Immature natural killer cell (primary cell): ENCODE measurements at regions not wholly inside any gene's neighbourhood (a gene's known extent, or its start where the extent isn't known, plus 50 kb on each side); places are given as distances from the start of the nearest gene placed in this dataset.

ENCODE experiments used
- DNase-seq, 3 donors: peaks; one replicate each; pipeline ENCODE4 v3.0.0; 2022; ENCODE audit warnings: mixed read lengths in 1 of 3
- H3K27ac Mint-ChIP-seq, 6 donors: one replicate each; pipeline ENCODE4 v1.8.0; 2020; ENCODE audit warnings: mixed read lengths in 6 of 6, mild to moderate bottlenecking in 5 of 6, inconsistent platforms in 4 of 6, moderate library complexity in 3 of 6
- H3K27me3 Mint-ChIP-seq, 3 donors: one replicate each; pipeline ENCODE4 v1.8.0; 2020 to 2021; ENCODE audit warnings: low read depth in 3 of 3, mild to moderate bottlenecking in 3 of 3, mixed read lengths in 3 of 3, moderate library complexity in 3 of 3, inconsistent platforms in 1 of 3
- H3K36me3 Mint-ChIP-seq, 3 donors: one replicate each; pipeline ENCODE4 v1.8.0; 2020; ENCODE audit warnings: mixed read lengths in 3 of 3, inconsistent platforms in 2 of 3, mild to moderate bottlenecking in 2 of 3
- H3K4me1 Mint-ChIP-seq, 2 donors: one replicate each; pipeline ENCODE4 v1.8.0; 2020; ENCODE audit warnings: inconsistent platforms in 2 of 2, mild to moderate bottlenecking in 2 of 2, mixed read lengths in 2 of 2, moderate library complexity in 1 of 2
- H3K4me3 Mint-ChIP-seq, 5 donors: one replicate each; pipeline ENCODE4 v1.8.0; 2020; ENCODE audit warnings: mild to moderate bottlenecking in 5 of 5, mixed read lengths in 5 of 5, inconsistent platforms in 3 of 5, moderate library complexity in 3 of 5
- H3K9me3 Mint-ChIP-seq, 6 donors: one replicate each; pipeline ENCODE4 v1.8.0; 2020; ENCODE audit warnings: mild to moderate bottlenecking in 6 of 6, mixed read lengths in 6 of 6, inconsistent platforms in 4 of 6, moderate library complexity in 3 of 6

DNA sequence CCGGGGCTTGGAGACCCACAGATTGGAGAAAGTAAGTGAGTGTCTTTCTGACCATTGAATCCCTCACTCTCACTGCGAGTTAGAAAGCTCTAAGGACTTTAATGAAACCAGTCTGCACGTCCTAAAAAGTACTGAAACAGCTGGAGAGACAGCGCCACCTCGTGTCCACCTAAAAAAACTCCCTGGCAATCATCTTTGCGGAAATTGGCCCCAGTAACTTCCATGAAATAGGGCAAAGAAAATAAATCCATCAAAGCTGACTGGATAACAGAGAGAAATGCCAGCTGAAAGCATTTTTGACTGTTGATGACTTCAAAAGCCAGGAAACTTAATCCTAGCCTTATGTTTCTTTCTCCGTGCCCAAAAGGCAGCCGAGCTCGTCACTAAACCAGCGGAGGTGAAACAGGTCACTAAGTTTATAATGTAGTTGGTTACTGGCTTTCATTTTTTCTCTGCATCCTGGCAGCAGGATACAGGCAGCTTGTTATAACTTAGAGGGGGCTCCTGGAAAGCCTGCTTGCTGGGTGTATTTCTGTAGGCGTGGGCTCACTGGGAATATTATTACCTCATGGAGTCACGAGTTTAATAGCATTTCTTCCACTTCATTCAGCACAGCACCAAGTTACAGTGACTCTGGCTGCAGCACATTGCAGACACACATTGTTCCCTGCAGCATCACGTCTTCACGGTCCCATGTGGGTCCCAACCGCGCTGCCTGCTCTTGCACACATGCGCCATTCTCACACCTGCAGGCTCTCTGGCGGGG is 266.5 kb downstream of the HRH4 start:
- Mint-ChIP-seq H3K9me3 (no peaks in the 10 kb centered on the region), H3K4me1 (no peaks in the 10 kb centered on the region), H3K4me3 (no peak overlapping the region), H3K27ac (no peak overlapping the region), H3K27me3 (peaks cover 0 to 13% (median 3%) of the 10 kb centered on the region in 3 donors), H3K36me3 (no peaks in the 10 kb centered on the region)
- peak; percentile 32 to 46 (median 42) for DNase-seq

DNA sequence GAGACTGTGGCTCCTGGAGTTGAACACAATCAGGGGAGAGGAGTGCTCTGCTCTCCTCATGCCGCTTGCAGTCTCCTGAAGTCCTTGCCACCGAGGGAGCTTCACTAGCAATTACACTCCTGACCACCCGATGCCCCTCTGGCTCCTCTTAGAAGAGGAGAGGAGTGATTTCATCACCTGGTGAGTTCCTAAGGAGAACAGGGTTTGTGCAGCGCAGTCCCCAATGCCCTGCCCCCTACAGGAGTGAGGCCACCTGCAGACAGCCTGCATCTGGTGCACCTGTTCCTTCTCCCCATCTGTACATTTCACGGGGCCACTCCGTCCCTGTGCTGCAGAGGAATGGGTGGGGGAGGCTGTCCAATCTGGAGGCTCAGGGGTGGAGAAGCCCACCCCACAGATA is 267.2 kb downstream of the HRH4 start:
- no peak overlapping the region for H3K27ac Mint-ChIP-seq
- no peaks in the 10 kb centered on the region for H3K36me3 Mint-ChIP-seq
- H3K4me3 Mint-ChIP-seq: no peak overlapping the region
- DNase-seq: no peak
- no peaks in the 10 kb centered on the region for H3K4me1 Mint-ChIP-seq
- H3K27me3 Mint-ChIP-seq: peaks cover 2 to 13% (median 3%) of the 10 kb centered on the region in 3 donors
- no peaks in the 10 kb centered on the region for H3K9me3 Mint-ChIP-seq

DNA sequence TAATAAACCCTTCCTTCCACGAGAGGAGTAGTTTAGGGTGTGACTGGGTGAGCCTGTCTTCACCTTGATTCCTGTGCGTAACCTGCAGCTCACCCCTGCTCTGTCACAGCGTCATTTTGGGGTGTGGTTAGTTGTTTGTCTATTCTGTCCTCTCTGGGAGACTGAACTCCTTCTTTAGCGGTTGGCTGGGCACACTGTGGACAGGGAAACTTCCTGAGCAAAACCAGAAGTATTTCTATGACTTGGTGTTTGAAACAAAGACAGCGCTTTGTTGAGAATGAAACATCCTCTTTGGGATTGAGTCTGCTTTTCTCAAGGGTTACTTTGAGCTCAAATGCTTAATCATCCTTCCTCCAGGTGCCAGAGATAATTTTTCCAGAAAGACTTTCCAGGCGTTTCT is 270.7 kb downstream of the HRH4 start:
- H3K27me3 Mint-ChIP-seq: peaks cover 2 to 6% (median 3%) of the 10 kb centered on the region in 3 donors
- no peaks in the 10 kb centered on the region for H3K36me3 Mint-ChIP-seq

DNA sequence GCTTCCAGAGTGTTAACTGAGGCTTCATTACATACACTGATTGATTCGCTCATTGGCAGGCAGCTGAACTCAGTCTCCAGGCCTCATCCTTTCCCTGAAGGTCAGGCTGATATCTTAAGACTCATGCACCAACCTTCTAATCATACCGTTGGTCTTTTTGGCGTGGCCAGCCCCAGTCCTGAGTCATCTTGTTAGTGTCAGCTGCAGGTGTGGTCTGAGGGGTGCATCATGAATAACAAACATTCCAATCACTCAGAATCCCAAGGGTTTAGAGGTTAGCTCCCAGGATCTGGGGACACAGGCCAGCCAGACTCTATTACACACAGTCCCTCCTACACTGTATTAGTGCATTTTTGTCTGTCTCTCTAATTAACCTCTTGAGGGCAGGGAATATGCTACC is 271.5 kb downstream of the HRH4 start:
- Mint-ChIP-seq H3K27me3 (peaks cover 2 to 5% (median 3%) of the 10 kb centered on the region in 3 donors), H3K9me3 (no peaks in the 10 kb centered on the region), H3K36me3 (no peaks in the 10 kb centered on the region), H3K4me1 (no peaks in the 10 kb centered on the region), H3K4me3 (no peak overlapping the region), H3K27ac (no peak overlapping the region)
- no peak for DNase-seq

More for the DNA sequence above, 270.7 kb downstream of the HRH4 start:
- no peak overlapping the region for H3K4me3 Mint-ChIP-seq
- no peaks in the 10 kb centered on the region for H3K4me1 Mint-ChIP-seq
- no peak overlapping the region for H3K27ac Mint-ChIP-seq
- no peaks in the 10 kb centered on the region for H3K9me3 Mint-ChIP-seq
- no peak for DNase-seq

DNA sequence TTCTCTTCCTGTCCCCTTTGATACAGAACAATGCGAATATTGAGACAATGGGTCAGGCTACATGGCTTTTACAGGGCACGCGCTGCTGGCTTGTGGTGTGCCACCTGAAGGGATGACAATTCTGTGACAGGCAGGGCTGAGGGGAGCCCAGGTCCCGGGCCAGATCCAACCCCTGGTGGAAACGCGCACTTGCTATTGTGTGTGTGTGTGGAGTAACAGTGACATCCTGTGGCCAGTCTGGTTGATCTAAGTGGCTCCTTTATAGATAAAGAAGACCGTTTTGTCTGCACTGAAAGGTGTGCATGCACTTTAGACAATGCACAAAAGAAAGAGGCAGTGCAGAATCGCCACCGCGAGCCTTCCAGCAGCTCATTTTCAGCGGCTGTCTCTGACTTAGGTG is 273.6 kb downstream of the HRH4 start:
- no peak for DNase-seq
- Mint-ChIP-seq H3K27ac (no peak overlapping the region), H3K9me3 (no peaks in the 10 kb centered on the region), H3K36me3 (no peaks in the 10 kb centered on the region), H3K4me3 (no peak overlapping the region), H3K27me3 (peaks cover 2 to 3% (median 2%) of the 10 kb centered on the region in 3 donors), H3K4me1 (no peaks in the 10 kb centered on the region)

DNA sequence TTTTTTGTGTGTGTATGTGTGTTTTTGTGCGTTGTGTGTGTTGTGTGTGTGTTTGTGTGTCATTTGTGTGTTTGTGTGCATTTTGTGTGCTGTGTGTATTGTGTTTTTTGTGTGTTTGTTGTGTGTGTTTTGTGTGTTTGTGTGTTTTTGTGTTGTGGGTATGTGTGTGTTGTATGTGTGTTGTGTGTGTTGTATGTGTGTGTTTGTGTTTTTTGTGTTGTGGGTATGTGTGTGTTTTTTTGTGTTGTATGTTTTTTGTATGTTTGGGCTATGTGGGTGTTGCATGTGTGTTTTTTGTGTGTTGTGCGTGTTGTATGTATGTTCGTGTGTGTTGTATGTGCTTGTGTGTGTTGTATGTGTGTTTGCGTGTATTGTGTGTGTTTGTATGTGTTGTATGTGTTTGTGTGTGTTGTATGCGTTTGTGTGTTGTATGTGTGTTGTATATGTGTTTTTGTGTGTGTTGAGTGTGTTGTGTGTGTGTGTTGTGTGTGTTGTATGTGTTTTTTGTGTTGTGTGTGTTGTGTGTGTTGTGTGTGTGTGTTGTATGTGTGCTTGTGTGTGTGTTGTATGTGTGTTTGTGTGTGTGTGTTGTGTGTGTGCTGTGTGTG is 275.3 kb downstream of the HRH4 start:
- Mint-ChIP-seq H3K27ac (no peak overlapping the region), H3K4me1 (no peaks in the 10 kb centered on the region), H3K9me3 (no peaks in the 10 kb centered on the region), H3K27me3 (peaks cover 0 to 2% (median 0%) of the 10 kb centered on the region in 3 donors), H3K36me3 (no peaks in the 10 kb centered on the region), H3K4me3 (no peak overlapping the region)
- DNase-seq: no peak

DNA sequence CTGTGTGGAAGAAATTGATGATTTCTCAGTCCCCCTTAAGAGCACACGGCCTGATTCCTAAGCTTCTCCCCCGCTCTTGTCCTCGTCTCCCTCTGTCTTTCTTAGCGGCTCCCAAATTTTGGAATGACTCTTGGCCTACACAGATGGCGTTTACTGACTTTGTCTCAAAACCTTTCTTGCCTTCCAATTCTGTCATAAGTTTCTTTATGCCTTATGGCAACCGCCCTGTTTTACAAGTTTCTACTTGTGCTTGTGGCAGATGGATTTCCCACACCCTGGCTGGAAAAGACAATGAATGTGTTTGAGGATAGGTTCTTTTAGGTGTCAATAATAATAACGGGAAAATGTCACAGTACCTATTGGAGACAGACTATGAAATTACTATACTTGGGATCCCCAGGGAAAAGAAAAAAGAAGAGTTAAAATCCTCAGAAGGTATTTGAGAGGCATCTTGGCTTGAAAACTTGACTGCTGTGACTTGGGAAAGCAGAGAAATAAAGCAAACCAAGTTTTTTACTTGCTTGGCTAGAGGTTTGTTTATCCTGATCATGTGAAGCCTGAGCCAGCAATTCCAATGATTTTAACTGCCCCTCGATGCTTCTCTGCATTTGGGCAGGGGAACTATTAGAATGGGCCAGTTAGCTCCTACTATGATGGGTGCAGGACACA is 276.4 kb downstream of the HRH4 start:
- Mint-ChIP-seq H3K9me3 (no peaks in the 10 kb centered on the region), H3K27ac (no peak overlapping the region), H3K4me1 (no peaks in the 10 kb centered on the region), H3K27me3 (peaks cover 0 to 2% (median 0%) of the 10 kb centered on the region in 3 donors), H3K4me3 (no peak overlapping the region), H3K36me3 (no peaks in the 10 kb centered on the region)
- no peak for DNase-seq

DNA sequence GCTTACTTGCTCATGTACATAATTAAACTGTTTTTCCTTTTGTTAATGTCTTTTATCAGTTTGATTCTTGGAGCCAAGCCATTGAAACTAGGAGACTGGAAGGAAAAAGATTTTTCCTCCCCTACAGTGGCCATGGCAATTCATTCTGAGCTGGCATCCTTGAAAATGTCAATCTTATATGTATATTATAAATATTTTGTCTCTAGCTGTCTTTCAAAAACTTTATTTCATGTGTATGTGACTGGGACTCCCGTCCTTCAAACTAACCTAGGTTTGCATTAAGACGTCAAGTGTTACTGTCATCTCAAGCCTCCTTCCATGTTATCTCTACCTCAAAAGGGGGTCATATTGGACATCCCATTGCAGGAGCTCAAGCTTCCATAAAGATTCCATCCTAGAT is 280.4 kb downstream of the HRH4 start:
- no peaks in the 10 kb centered on the region for H3K27me3 Mint-ChIP-seq
- H3K27ac Mint-ChIP-seq: no peak overlapping the region
- H3K4me1 Mint-ChIP-seq: no peaks in the 10 kb centered on the region
- no peak overlapping the region for H3K4me3 Mint-ChIP-seq
- H3K9me3 Mint-ChIP-seq: peaks cover 0 to 2% (median 0%) of the 10 kb centered on the region in 6 donors
- no peaks in the 10 kb centered on the region for H3K36me3 Mint-ChIP-seq
- DNase-seq: no peak

DNA sequence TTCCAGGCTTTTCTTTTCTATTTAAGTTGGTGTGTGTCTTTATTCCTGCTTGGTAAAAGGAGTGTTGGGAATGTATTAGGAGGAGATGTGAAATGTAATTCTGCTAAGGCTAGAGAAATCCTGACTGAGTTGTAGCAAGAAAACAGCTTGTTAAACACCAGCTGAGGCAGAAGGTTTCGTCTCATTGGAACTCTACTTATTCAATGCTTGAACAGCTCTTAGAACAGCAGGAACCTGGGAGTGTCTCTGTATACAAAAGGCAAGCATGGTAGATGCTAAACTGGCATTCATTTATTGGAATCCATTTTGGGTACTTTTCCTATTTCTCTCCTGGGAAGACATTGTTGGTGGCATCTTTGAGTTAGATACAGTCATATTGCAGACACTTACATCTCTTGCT is 280.9 kb downstream of the HRH4 start:
- peaks cover 0 to 2% (median 0%) of the 10 kb centered on the region in 6 donors for H3K9me3 Mint-ChIP-seq
- H3K27me3 Mint-ChIP-seq: no peaks in the 10 kb centered on the region
- no peak for DNase-seq
- no peak overlapping the region for H3K27ac Mint-ChIP-seq
- H3K4me3 Mint-ChIP-seq: no peak overlapping the region
- no peaks in the 10 kb centered on the region for H3K4me1 Mint-ChIP-seq
- H3K36me3 Mint-ChIP-seq: no peaks in the 10 kb centered on the region

DNA sequence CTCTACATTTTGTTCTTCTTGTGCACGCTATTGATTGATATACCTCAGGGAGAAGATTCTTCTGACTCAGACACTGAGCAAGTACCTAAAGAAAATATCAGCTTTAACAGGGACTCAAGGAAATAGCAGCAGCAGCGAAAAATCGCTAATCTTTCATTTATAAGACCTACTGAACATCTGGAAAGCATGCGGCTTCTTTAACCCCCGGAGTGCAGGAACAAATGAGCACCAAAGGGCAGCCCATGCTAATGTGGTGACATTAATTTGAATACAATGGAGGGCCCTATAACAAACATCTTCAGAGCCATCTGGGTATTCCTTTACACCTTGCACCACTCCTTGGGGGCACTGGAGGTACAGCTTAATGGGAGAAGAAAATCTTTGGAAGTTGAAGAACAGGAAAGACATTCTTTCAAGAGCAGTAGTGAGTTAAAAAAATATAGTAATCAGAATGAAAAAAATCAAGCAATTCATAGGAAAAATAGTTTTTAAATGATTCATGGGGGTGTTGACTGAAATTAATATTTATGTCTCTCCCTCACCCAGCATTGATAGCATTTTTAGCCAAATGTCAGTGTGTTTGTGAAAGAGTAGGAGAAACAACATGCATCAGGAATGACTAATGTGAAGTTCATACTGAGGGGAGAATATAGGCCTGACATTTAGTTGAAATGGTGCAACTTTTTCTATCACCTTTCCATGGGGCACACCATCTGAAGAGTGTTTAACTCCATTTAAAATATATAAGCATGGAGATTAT is 281.7 kb downstream of the HRH4 start:
- no peaks in the 10 kb centered on the region for H3K27me3 Mint-ChIP-seq
- peaks cover 0 to 5% (median 0%) of the 10 kb centered on the region in 6 donors for H3K9me3 Mint-ChIP-seq
- H3K36me3 Mint-ChIP-seq: no peaks in the 10 kb centered on the region
- no peaks in the 10 kb centered on the region for H3K4me1 Mint-ChIP-seq
- DNase-seq: no peak
- H3K4me3 Mint-ChIP-seq: no peak overlapping the region
- no peak overlapping the region for H3K27ac Mint-ChIP-seq

DNA sequence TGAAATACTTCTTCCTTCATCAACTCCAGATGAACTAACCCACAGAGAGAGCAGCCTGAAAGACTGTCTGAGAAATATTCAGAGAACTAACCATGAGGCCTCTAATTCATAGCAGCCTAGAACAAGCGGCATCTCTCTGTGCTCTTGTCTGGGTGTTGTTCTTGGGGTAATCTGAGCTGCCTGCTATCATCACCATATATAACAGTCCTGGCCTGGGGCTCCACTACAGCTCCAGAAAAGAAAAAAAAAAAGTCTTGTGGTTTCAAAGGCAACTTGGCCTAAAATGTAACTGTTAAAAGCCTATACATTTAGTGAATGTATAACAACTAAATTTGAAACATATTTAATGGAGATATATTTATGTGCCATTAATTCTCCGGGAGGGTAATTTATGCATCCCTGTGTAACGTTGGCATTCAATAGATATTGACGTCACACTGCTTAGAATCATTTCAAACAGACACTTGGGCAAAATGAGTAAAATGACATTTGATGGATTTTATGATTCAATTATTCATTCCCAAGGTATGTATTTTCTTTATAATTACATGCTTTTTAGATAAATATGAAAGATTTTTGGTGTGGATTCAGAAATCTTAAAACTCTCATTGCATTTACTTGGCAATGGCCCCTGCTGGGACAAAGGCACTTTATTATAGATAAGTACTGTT is 294.3 kb downstream of the HRH4 start:
- Mint-ChIP-seq H3K36me3 (no peaks in the 10 kb centered on the region), H3K27me3 (peaks cover 0 to 9% (median 0%) of the 10 kb centered on the region in 3 donors), H3K27ac (no peak overlapping the region), H3K4me1 (no peaks in the 10 kb centered on the region), H3K4me3 (no peak overlapping the region), H3K9me3 (peaks cover 0 to 6% (median 0%) of the 10 kb centered on the region in 6 donors)
- no peak for DNase-seq

DNA sequence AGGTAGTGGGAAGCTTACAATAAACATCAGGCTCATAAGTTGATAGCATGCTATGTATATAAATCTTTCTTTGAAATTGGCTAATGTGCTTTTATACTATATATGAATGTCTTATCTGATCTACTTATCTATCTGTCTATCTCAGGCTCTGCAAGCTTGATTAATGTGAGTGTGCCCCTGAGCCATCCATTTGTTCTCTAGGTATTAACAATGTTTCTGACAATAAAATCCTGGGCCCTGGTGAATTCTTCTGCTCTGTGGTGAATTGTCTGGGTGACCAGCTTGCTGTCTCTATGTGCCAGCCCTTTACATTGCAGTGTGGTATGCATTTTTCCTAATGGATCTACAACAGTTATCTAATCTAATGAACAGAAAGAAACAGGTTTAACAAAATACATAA is 295.9 kb downstream of the HRH4 start:
- H3K27ac Mint-ChIP-seq: no peak overlapping the region
- DNase-seq: no peak
- H3K4me1 Mint-ChIP-seq: no peaks in the 10 kb centered on the region
- H3K4me3 Mint-ChIP-seq: no peak overlapping the region
- peaks cover 0 to 2% (median under 1%) of the 10 kb centered on the region in 6 donors for H3K9me3 Mint-ChIP-seq
- peaks cover 0 to 8% (median 2%) of the 10 kb centered on the region in 3 donors for H3K27me3 Mint-ChIP-seq
- no peaks in the 10 kb centered on the region for H3K36me3 Mint-ChIP-seq

DNA sequence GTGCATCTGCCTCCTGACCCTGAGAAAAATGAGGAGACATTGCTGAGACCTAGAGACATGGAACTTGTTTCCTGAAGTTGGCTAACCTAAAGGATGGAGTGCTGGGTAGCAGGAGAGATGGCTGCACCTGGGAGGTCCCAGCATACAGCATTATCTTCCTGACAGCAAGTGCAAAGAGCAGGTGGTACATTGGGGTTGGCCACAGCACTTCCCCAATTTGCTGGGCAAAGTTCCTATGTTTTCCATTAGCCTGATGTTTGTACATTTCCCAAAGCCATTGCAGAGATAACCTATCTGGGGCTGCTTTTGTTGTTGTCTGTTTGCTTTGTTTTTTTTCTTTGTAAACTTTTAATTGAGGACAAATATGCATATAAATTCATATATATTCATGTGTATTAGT is 296.7 kb downstream of the HRH4 start:
- Mint-ChIP-seq H3K27ac (no peak overlapping the region), H3K4me1 (no peaks in the 10 kb centered on the region), H3K4me3 (no peak overlapping the region), H3K27me3 (peaks cover 0 to 8% (median 4%) of the 10 kb centered on the region in 3 donors), H3K36me3 (no peaks in the 10 kb centered on the region), H3K9me3 (peaks cover 0 to 7% (median under 1%) of the 10 kb centered on the region in 6 donors)
- DNase-seq: no peak
